ENCODE measurements at regions not wholly inside any gene's neighbourhood (a gene's known extent, or its start where the extent isn't known, plus 50 kb on each side); places are given as distances from the start of the nearest gene placed in this dataset.

GRCh38 chr1:222023025-222023424, 281.1 kb upstream of the DUSP10 start:
- Histone ChIP-seq H3K27me3 (no peaks in the 10 kb centered on the region), H3K9me3 (no peaks in the 10 kb centered on the region), H3K4me3 (no peak overlapping the region), H3K36me3 (no peaks in the 10 kb centered on the region), H3K4me1 (no peaks in the 10 kb centered on the region), H3K27ac (no peak overlapping the region)
- TF ChIP-seq POLR2AphosphoS5 (IDR thresholded peaks at IDR 0.05): no peak
- no peak for TF ChIP-seq EP300 (IDR thresholded peaks at IDR 0.05; ENCODE audit: low read depth)
- TF ChIP-seq POLR2A (IDR thresholded peaks at IDR 0.05): no peak
- 75 to 93% methylated on average over 4 to 5 of the region's 5 CpGs for WGBS, 2 donors (ENCODE audit: low coverage in 1 of 2)
- no peak for DNase-seq
- in situ Hi-C loops (cut with MboI; ENCODE audit: low pct_ligation_motif_present in 1 of 4, low pct_unique_long_range_greater_than_20kb in 1 of 4, low sequenced_read_pairs in 3 of 4): no loop called here
- intact Hi-C loops (cut with DNase I; ENCODE audit: low total_unique reads): no loop called here

- no peaks in the 10 kb centered on the region for H3K27me3 ChIP-seq
- TF ChIP-seq POLR2AphosphoS5 (IDR thresholded peaks at IDR 0.05) (no peak), CTCF (IDR thresholded peaks at IDR 0.05) (no peak), POLR2A (IDR thresholded peaks at IDR 0.05) (no peak), EP300 (IDR thresholded peaks at IDR 0.05; ENCODE audit: low read depth) (no peak)
- in situ Hi-C loops (cut with MboI; ENCODE audit: low pct_ligation_motif_present in 1 of 4, low pct_unique_long_range_greater_than_20kb in 1 of 4, low sequenced_read_pairs in 3 of 4): no loop called here
- no peaks in the 10 kb centered on the region for H3K4me1 ChIP-seq
- H3K36me3 ChIP-seq: no peaks in the 10 kb centered on the region
- H3K27ac ChIP-seq: no peak overlapping the region
- no peaks in the 10 kb centered on the region for H3K9me3 ChIP-seq
- intact Hi-C loops (cut with DNase I; ENCODE audit: low total_unique reads): no loop called here
- DNase-seq: no peak
- H3K4me3 ChIP-seq: no peak overlapping the region
- WGBS, 2 donors (ENCODE audit: low coverage in 1 of 2): 63 to 65% methylated on average over 3 to 5 of the region's 5 CpGs
Measured at GRCh38 chr1:222021129-222021528, 279.2 kb upstream of the DUSP10 start.

GRCh38 chr1:222020553-222020952, 278.7 kb upstream of the DUSP10 start:
- no peaks in the 10 kb centered on the region for H3K27me3 ChIP-seq
- H3K4me3 ChIP-seq: no peak overlapping the region
- no peaks in the 10 kb centered on the region for H3K9me3 ChIP-seq
- no peaks in the 10 kb centered on the region for H3K4me1 ChIP-seq
- TF ChIP-seq POLR2AphosphoS5 (IDR thresholded peaks at IDR 0.05) (no peak), POLR2A (IDR thresholded peaks at IDR 0.05) (no peak), EP300 (IDR thresholded peaks at IDR 0.05; ENCODE audit: low read depth) (no peak), CTCF (IDR thresholded peaks at IDR 0.05) (no peak)
- no peak overlapping the region for H3K27ac ChIP-seq
- DNase-seq: no peak
- intact Hi-C loops (cut with DNase I; ENCODE audit: low total_unique reads): no loop called here
- in situ Hi-C loops (cut with MboI; ENCODE audit: low pct_ligation_motif_present in 1 of 4, low pct_unique_long_range_greater_than_20kb in 1 of 4, low sequenced_read_pairs in 3 of 4): no loop called here
- no peaks in the 10 kb centered on the region for H3K36me3 ChIP-seq

- TF ChIP-seq CTCF (IDR thresholded peaks at IDR 0.05) (no peak), EP300 (IDR thresholded peaks at IDR 0.05; ENCODE audit: low read depth) (no peak)
Measured at GRCh38 chr1:222019029-222019428, 277.1 kb upstream of the DUSP10 start.

GRCh38 chr1:222018041-222018440, 276.2 kb upstream of the DUSP10 start:
- TF ChIP-seq POLR2AphosphoS5 (IDR thresholded peaks at IDR 0.05): no peak
- no peak for TF ChIP-seq CTCF (IDR thresholded peaks at IDR 0.05)
- no peak for TF ChIP-seq EP300 (IDR thresholded peaks at IDR 0.05; ENCODE audit: low read depth)
- TF ChIP-seq POLR2A (IDR thresholded peaks at IDR 0.05): no peak
- Histone ChIP-seq H3K9me3 (no peaks in the 10 kb centered on the region), H3K27me3 (no peaks in the 10 kb centered on the region), H3K4me3 (no peak overlapping the region), H3K4me1 (no peaks in the 10 kb centered on the region), H3K27ac (no peak overlapping the region), H3K36me3 (no peaks in the 10 kb centered on the region)
- in situ Hi-C loops (cut with MboI; ENCODE audit: low pct_ligation_motif_present in 1 of 4, low pct_unique_long_range_greater_than_20kb in 1 of 4, low sequenced_read_pairs in 3 of 4): no loop called here
- no peak for DNase-seq
- intact Hi-C loops (cut with DNase I; ENCODE audit: low total_unique reads): no loop called here
- 56 to 88% methylated on average over 2 to 3 of the region's 3 CpGs for WGBS, 2 donors (ENCODE audit: low coverage in 1 of 2)

More at GRCh38 chr1:222019029-222019428, 277.1 kb upstream of the DUSP10 start:
- in situ Hi-C loops (cut with MboI; ENCODE audit: low pct_ligation_motif_present in 1 of 4, low pct_unique_long_range_greater_than_20kb in 1 of 4, low sequenced_read_pairs in 3 of 4): no loop called here
- intact Hi-C loops (cut with DNase I; ENCODE audit: low total_unique reads): no loop called here
- 30 to 58% methylated on average over 2 to 3 of the region's 3 CpGs for WGBS, 2 donors (ENCODE audit: low coverage in 1 of 2)
- DNase-seq: no peak
- H3K4me1 ChIP-seq: no peaks in the 10 kb centered on the region
- H3K9me3 ChIP-seq: no peaks in the 10 kb centered on the region
- no peaks in the 10 kb centered on the region for H3K36me3 ChIP-seq
- H3K27me3 ChIP-seq: no peaks in the 10 kb centered on the region
- no peak overlapping the region for H3K27ac ChIP-seq
- no peak overlapping the region for H3K4me3 ChIP-seq
